Ovary (tissue), 7 donors: ENCODE measurements at regions not wholly inside any gene's neighbourhood (a gene's known extent, or its start where the extent isn't known, plus 50 kb on each side); places are given as distances from the start of the nearest gene placed in this dataset.

ENCODE experiments used
- DNase-seq, 5 donors: peaks; one replicate each; pipeline ENCODE4 v3.0.0-alpha.2; 2019 to 2020
- H3K27ac ChIP-seq, 2 donors: fragments of 200-600 bp; one replicate each; pipeline versions ENCODE4 v1.5.1 to v1.8.0; 2019 to 2022
- H3K27me3 ChIP-seq: fragments of 200-600 bp; one replicate; pipeline ENCODE4 v1.8.0; 2022
- H3K36me3 ChIP-seq: fragments of 200-600 bp; sonication (generic); one replicate; pipeline ENCODE4 v1.5.1; 2019
- H3K4me1 ChIP-seq: one replicate; pipeline ENCODE4 v1.8.1; 2013; ENCODE audit warnings: mild to moderate bottlenecking, moderate library complexity; ENCODE audit not compliant: insufficient read depth
- H3K4me3 ChIP-seq: fragments of 200-600 bp; sonication (generic); one replicate; pipeline ENCODE4 v1.5.1; 2017
- H3K9me3 ChIP-seq, 2 donors: fragments of 200-600 bp in 1 of 2; sonication (generic) in 1 of 2; one replicate each; pipeline versions ENCODE4 v1.5.1 to v1.8.1; 2013 to 2019; ENCODE audit warnings: mild to moderate bottlenecking in 1 of 2, moderate library complexity in 1 of 2
- CTCF ChIP-seq, 3 donors: fragments of 450-650 bp in 2 of 3; fragments of 200-600 bp in 1 of 3; IDR thresholded peaks; one replicate each; pipeline versions ENCODE4 v1.5.1 to v1.8.0; 2016 to 2022; ENCODE audit warnings: antibody characterized with exemption in 3 of 3, mild to moderate bottlenecking in 1 of 3
- EP300 ChIP-seq: sonication (generic); formaldehyde crosslinking; IDR thresholded peaks from one replicate; pipeline ENCODE4 v1.6.1; 2017; ENCODE audit warnings: antibody characterized with exemption
- POLR2A ChIP-seq: fragments of 450-650 bp; IDR thresholded peaks from one replicate; pipeline ENCODE4 v1.6.1; 2017; ENCODE audit warnings: antibody characterized with exemption, mild to moderate bottlenecking, moderate library complexity
- WGBS, 3 donors: extraction: QIAGEN DNeasy Blood & Tissue Kit in 1 of 3; methylation state at CpG; one replicate each; pipeline versions ENCODE4 v1.1.5 to v1.1.7; 2013 to 2017; 5-methylcytosine and 5-hydroxymethylcytosine counted together
- intact Hi-C, 4 donors: fragments of 100-400 bp; cut with DNase I; formaldehyde crosslinking; loops; one replicate each; pipeline versions ENCODE4 v1.11.0 to v1.15.1; 2022 to 2023
- donor health status: DM: no; HTN: no; CAD: no; lungs with moderate emphysema.
- donor health status: DM: no; HTN: no; CAD: no.
- donor health status: Bipolar disorder and iron deficiency.
- donor health status: DM: no; HTN: no; CAD: no.
- donor health status: DM: yes; HTN: yes; CAD: no.

- intact Hi-C loops = no loop called here
- TF ChIP-seq CTCF (IDR thresholded peaks at IDR 0.05) (no peak), POLR2A (no peak), EP300 (no peak)
- Histone ChIP-seq H3K9me3 (no peaks in the 10 kb centered on the region), H3K36me3 (no peaks in the 10 kb centered on the region), H3K4me3 (no peak overlapping the region), H3K27ac (no peak overlapping the region), H3K4me1 (no peaks in the 10 kb centered on the region), H3K27me3 (no peaks in the 10 kb centered on the region)
- 22 to 34% (median 22%) methylated on average over 4 of the region's 4 CpGs for WGBS, 3 donors
- no peak for DNase-seq
These were observed 138.2 kb upstream of the RORB start for GRCh38 chr9:74358959-74359358.

GRCh38 chr9:74361508-74361907 lies 135.6 kb upstream of the RORB start:
- Histone ChIP-seq H3K27ac (no peak overlapping the region), H3K36me3 (no peaks in the 10 kb centered on the region), H3K4me1 (no peaks in the 10 kb centered on the region), H3K4me3 (no peak overlapping the region), H3K9me3 (no peaks in the 10 kb centered on the region), H3K27me3 (no peaks in the 10 kb centered on the region)
- intact Hi-C loops = no loop called here
- DNase-seq = no peak
- TF ChIP-seq POLR2A (no peak), EP300 (no peak), CTCF (IDR thresholded peaks at IDR 0.05) (no peak)
- 71 to 76% (median 75%) methylated on average over 1 of the region's 1 CpG for WGBS, 3 donors

- TF ChIP-seq CTCF (IDR thresholded peaks at IDR 0.05) (no peak), POLR2A (no peak), EP300 (no peak)
- H3K9me3 ChIP-seq = no peaks in the 10 kb centered on the region
- 64 to 79% (median 73%) methylated on average over 3 of the region's 3 CpGs for WGBS, 3 donors
- H3K36me3 ChIP-seq = no peaks in the 10 kb centered on the region
- no peak overlapping the region for H3K27ac ChIP-seq
- H3K4me3 ChIP-seq = no peak overlapping the region
- intact Hi-C loops = no loop called here
- no peaks in the 10 kb centered on the region for H3K27me3 ChIP-seq
- H3K4me1 ChIP-seq = no peaks in the 10 kb centered on the region
- DNase-seq = no peak
These were observed 134.7 kb upstream of the RORB start for GRCh38 chr9:74362423-74362822.

GRCh38 chr9:74366111-74366510 lies 131.0 kb upstream of the RORB start:
- TF ChIP-seq EP300 = no peak
- no peak for TF ChIP-seq CTCF (IDR thresholded peaks at IDR 0.05)
- no peak for TF ChIP-seq POLR2A
- WGBS, 3 donors = 13 to 18% (median 15%) methylated on average over 3 of the region's 3 CpGs
- intact Hi-C loops = no loop called here

GRCh38 chr9:74369844-74370243 lies 127.3 kb upstream of the RORB start:
- whole genome bisulfite sequencing, 3 donors = 7 to 16% (median 9%) methylated on average over 1 of the region's 1 CpG
- no peak for TF ChIP-seq CTCF (IDR thresholded peaks at IDR 0.05)
- TF ChIP-seq POLR2A = no peak
- no peak for TF ChIP-seq EP300
- Histone ChIP-seq H3K36me3 (no peaks in the 10 kb centered on the region), H3K27me3 (no peaks in the 10 kb centered on the region), H3K4me1 (no peaks in the 10 kb centered on the region), H3K9me3 (no peaks in the 10 kb centered on the region), H3K27ac (no peak overlapping the region), H3K4me3 (no peak overlapping the region)
- intact Hi-C loops = no loop called here
- no peak for DNase-seq

More at GRCh38 chr9:74366111-74366510, 131.0 kb upstream of the RORB start:
- H3K4me1 ChIP-seq = no peaks in the 10 kb centered on the region
- no peak overlapping the region for H3K27ac ChIP-seq
- H3K4me3 ChIP-seq = no peak overlapping the region
- no peak for DNase-seq
- no peaks in the 10 kb centered on the region for H3K9me3 ChIP-seq
- no peaks in the 10 kb centered on the region for H3K27me3 ChIP-seq
- H3K36me3 ChIP-seq = no peaks in the 10 kb centered on the region
